ENCODE measurements at regions not wholly inside any gene's neighbourhood (a gene's known extent, or its start where the extent isn't known, plus 50 kb on each side); places are given as distances from the start of the nearest gene placed in this dataset.
A peak's percentile ranks its signal among the peaks of the same experiment; 100 is the strongest.

GRCh38 chr2:217189131-217189530, 329.3 kb upstream of the TNP1 start:
- TF ChIP-seq CTCF (IDR thresholded peaks at IDR 0.05), result no peak
- Histone ChIP-seq H3K4me3 (no peak overlapping the region), H3K27ac (no peak overlapping the region)
- no peak for DNase-seq (ENCODE audit: low spot score)

- H3K4me3 ChIP-seq, result no peak overlapping the region
- TF ChIP-seq CTCF (IDR thresholded peaks at IDR 0.05), result no peak
- DNase-seq (ENCODE audit: low spot score), result no peak
- peak overlapping the region; percentile 54 to 76 for H3K27ac ChIP-seq
These were observed 326.9 kb upstream of the TNP1 start for GRCh38 chr2:217186668-217187159.

GRCh38 chr2:217186152-217186551, 326.3 kb upstream of the TNP1 start:
- H3K27ac ChIP-seq, result peak overlapping the region; percentile 54 to 76
- TF ChIP-seq CTCF (IDR thresholded peaks at IDR 0.05), result no peak
- H3K4me3 ChIP-seq, result no peak overlapping the region
- no peak for DNase-seq (ENCODE audit: low spot score)

- H3K27ac ChIP-seq, result peak overlapping the region; percentile 54 to 76
These were observed 325.6 kb upstream of the TNP1 start for GRCh38 chr2:217185265-217185995.

GRCh38 chr2:217184242-217184641, 324.4 kb upstream of the TNP1 start:
- DNase-seq (ENCODE audit: low spot score), result no peak
- Histone ChIP-seq H3K27ac (no peak overlapping the region), H3K4me3 (no peak overlapping the region)
- no peak for TF ChIP-seq CTCF (IDR thresholded peaks at IDR 0.05)

More at GRCh38 chr2:217185265-217185995, 325.6 kb upstream of the TNP1 start:
- no peak overlapping the region for H3K4me3 ChIP-seq
- DNase-seq (ENCODE audit: low spot score), result no peak
- no peak for TF ChIP-seq CTCF (IDR thresholded peaks at IDR 0.05)

- no peak for TF ChIP-seq CTCF (IDR thresholded peaks at IDR 0.05)
- DNase-seq (ENCODE audit: low spot score), result no peak
- Histone ChIP-seq H3K27ac (no peak overlapping the region), H3K4me3 (no peak overlapping the region)
These were observed 323.6 kb upstream of the TNP1 start for GRCh38 chr2:217183471-217183870.

- H3K27ac ChIP-seq, result no peak overlapping the region
- TF ChIP-seq CTCF (IDR thresholded peaks at IDR 0.05), result no peak
- no peak overlapping the region for H3K4me3 ChIP-seq
- DNase-seq (ENCODE audit: low spot score), result no peak
These were observed 323.1 kb upstream of the TNP1 start for GRCh38 chr2:217182926-217183325.

Measured in coronary artery (tissue), 2 donors.